AG09309 (cell line): ENCODE measurements at regions not wholly inside any gene's neighbourhood (a gene's known extent, or its start where the extent isn't known, plus 50 kb on each side); places are given as distances from the start of the nearest gene placed in this dataset.
"Not testable (repeated sequence)": the region's sequence is repeated elsewhere in the genome, so short reads cannot be mapped to it uniquely, and the experiment has no call there.

Source experiments
- DNase-seq: peaks from one replicate; pipeline ENCODE4 v3.0.0-alpha.2; 2010; ENCODE audit warnings: low read depth
- H3K4me3 ChIP-seq: 2 replicates; pipeline ENCODE4 v1.5.1; 2011; ENCODE audit warnings: mild to moderate bottlenecking, low read depth, low read length, moderate library complexity; ENCODE audit not compliant: control insufficient read depth
- TF ChIP-seq, protein P1 (sequence below): IDR thresholded peaks from 2 replicates; pipeline ENCODE4 v1.5.1; 2011; ENCODE audit warnings: mild to moderate bottlenecking, low read depth, low read length, inconsistent platforms; ENCODE audit not compliant: insufficient read depth, control insufficient read depth; ENCODE audit errors: missing control alignments

DNA sequence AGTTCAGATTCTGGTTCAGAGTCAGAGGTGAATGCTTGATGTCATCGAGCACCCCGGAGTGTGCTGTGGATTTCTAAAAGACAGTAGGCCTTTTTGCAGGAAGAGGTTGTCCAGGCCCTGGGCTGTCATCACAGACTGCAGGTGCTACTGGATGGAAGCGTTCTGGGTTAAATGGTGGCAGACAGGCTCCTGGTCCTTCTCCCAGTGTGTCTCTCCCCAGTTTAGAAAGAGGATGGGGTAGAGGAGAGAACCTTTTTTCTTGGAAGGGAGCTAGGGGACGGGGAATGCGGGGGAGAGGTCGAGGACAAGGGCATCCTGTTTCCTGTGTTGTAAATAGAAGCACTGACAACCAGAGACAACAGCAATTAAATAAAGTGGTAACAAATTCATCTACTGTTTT, 102.3 kb upstream of the NUDT6 start:
- no peak for DNase-seq
- no peak overlapping the region for H3K4me3 ChIP-seq
- TF ChIP-seq, protein P1, sequence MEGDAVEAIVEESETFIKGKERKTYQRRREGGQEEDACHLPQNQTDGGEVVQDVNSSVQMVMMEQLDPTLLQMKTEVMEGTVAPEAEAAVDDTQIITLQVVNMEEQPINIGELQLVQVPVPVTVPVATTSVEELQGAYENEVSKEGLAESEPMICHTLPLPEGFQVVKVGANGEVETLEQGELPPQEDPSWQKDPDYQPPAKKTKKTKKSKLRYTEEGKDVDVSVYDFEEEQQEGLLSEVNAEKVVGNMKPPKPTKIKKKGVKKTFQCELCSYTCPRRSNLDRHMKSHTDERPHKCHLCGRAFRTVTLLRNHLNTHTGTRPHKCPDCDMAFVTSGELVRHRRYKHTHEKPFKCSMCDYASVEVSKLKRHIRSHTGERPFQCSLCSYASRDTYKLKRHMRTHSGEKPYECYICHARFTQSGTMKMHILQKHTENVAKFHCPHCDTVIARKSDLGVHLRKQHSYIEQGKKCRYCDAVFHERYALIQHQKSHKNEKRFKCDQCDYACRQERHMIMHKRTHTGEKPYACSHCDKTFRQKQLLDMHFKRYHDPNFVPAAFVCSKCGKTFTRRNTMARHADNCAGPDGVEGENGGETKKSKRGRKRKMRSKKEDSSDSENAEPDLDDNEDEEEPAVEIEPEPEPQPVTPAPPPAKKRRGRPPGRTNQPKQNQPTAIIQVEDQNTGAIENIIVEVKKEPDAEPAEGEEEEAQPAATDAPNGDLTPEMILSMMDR, result no peak

DNA sequence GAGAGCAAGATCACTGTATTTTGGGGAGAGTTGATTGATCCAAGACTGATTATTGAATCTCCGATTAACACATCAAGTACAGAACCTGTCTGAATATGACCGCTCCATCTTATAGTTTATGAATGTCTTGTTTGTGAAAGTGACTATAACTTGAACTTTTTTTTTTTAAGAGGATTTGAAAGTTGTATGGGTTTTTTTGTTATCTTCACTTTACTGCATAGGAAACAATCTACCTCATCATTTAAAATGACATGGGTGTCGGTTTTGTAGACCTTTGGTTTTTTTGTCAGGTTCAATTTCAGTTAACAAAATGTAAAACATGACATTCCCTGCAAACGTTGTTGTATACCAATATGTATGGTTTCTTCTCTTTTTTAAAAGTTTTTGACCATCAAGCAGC, 103.0 kb upstream of the NUDT6 start:
- DNase-seq, result no peak
- TF ChIP-seq, protein P1, result no peak
- no peak overlapping the region for H3K4me3 ChIP-seq

DNA sequence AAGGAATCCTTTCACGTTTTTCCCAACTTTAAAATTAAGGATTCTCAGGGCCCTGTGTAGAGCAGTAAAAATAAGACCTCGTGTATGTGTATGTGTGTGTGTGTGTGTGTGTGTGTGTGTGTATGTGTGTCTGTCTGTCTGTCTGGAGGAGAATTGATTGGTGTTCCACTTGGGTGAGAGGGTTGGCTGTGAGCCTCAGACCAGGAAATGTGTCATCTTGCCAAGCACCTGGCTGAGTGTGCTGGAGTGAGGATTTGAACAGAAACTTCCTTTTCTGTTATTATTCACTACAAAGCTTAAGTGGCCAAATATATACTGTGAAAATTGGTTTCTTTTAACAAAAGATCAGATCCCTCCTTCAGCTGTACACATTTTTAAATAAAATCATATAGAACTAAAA, 103.6 kb upstream of the NUDT6 start:
- DNase-seq, H3K4me3 ChIP-seq: not testable (repeated sequence)

DNA sequence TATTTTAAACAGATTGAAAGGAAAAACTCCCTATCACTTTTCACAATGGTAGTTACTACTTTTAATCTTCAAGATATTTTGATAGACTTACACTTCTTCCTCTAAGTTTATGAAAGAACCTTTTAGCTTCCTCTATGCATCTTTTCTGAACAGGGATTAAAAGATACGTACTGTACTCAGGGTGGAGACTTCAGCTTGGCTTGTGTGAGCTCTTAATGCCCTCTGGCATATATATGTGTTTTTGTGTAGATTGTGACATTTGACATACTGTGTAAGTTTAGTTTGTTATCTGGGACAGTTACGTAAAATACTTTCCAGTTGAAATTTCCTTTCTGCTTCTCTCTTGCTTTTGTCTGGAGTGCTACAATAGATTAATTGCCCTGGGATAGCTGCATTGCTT, 109.3 kb upstream of the NUDT6 start:
- TF ChIP-seq, protein P1, result no peak
- H3K4me3 ChIP-seq, result no peak overlapping the region
- DNase-seq, result no peak

DNA sequence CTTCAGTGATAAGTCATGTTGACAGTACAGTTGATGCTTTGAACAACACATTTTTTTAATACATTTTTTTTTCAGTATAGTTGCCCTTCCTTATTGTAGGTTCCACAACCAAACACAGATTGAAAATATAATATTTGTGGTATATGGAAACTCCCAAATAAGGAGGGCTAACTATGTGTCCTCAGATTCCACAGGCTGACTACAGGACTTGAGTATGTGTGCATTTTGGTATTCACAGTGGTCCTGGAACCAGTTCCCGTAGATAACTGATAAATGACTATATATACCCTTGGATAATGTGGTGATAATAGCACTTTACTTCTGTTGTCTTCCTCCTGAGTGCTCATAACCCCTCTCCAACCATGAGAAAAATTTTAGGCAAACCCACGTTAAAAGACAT, 111.6 kb upstream of the NUDT6 start:
- no peak for DNase-seq
- no peak overlapping the region for H3K4me3 ChIP-seq
- TF ChIP-seq, protein P1, result no peak

DNA sequence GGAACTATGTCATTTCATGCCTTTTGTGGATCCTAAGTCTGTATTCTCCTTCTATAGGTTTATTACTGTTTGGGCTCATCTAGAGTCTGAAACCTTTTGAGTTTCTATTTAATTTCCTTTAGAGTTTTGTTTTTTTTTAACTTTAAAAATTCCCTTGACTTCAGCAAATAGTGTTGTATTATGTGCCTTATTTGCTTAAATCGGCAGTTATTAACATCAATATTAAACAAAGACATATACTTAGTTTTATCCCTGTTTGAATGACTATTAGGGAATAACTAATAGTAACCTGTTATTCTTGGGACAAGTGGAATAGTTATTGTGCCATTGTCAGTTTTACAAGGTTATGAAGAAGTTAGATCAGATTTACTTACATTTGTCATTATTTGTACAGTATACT, 112.8 kb upstream of the NUDT6 start:
- H3K4me3 ChIP-seq, result no peak overlapping the region
- DNase-seq, result no peak
- TF ChIP-seq, protein P1, result no peak

DNA sequence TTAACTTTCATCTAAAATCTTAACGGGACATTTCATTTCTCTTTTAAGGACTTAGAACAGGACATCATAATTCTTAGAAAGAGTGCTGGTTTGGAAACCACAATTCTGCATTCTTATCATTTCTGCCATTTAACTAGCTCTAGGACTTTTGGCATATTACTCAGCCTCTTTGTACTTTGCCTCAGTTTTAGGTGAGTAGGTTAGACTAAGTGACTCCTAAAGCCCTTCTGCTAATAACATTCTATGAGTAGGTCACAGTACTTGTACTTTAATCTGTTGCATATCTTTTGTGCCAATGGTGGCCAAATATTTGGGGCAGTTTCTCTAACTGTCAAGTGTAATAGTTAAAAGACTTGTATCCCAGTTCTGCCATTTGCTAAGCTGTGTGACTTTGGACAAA, 115.4 kb upstream of the NUDT6 start:
- DNase-seq, result no peak
- TF ChIP-seq, protein P1, result no peak

More for the DNA sequence above, 115.4 kb upstream of the NUDT6 start:
- H3K4me3 ChIP-seq, result no peak overlapping the region
